Neural progenitor cell (in vitro differentiated cells): ENCODE measurements at regions not wholly inside any gene's neighbourhood (a gene's known extent, or its start where the extent isn't known, plus 50 kb on each side); places are given as distances from the start of the nearest gene placed in this dataset.
"Not testable (repeated sequence)": the region's sequence is repeated elsewhere in the genome, so short reads cannot be mapped to it uniquely, and the experiment has no call there.

Experiments used
- DNase-seq: peaks from one replicate; pipeline ENCODE4 v3.0.0-alpha.2; 2016; ENCODE audit warnings: low spot score
- H2AFZ ChIP-seq: fragments of 200-600 bp; sonication (generic); replicated peaks from 2 replicates; pipeline ENCODE4 v1.6.1; 2016; ENCODE audit warnings: antibody characterized with exemption
- H3F3A ChIP-seq: fragments of 200-600 bp; sonication (generic); 2 replicates; pipeline ENCODE4 v1.6.1; 2016; ENCODE audit warnings: antibody characterized with exemption, low read depth
- H3K27ac ChIP-seq: fragments of 200-600 bp; sonication (generic); 2 replicates; pipeline ENCODE4 v1.5.1; 2016; ENCODE audit warnings: mild to moderate bottlenecking
- H3K27me3 ChIP-seq: fragments of 200-600 bp; sonication (generic); 2 replicates; pipeline ENCODE4 v1.6.1; 2016; ENCODE audit warnings: mild to moderate bottlenecking, moderate library complexity
- H3K36me3 ChIP-seq: fragments of 200-600 bp; sonication (generic); 2 replicates; pipeline ENCODE4 v1.5.1; 2016
- H3K4me1 ChIP-seq: fragments of 200-600 bp; sonication (generic); 2 replicates; pipeline ENCODE4 v1.6.1; 2016; ENCODE audit warnings: mixed run types
- H3K4me2 ChIP-seq: fragments of 200-600 bp; sonication (generic); 2 replicates; pipeline ENCODE4 v1.6.1; 2016
- H3K4me3 ChIP-seq: fragments of 200-600 bp; sonication (generic); 2 replicates; pipeline ENCODE4 v1.5.1; 2016
- H3K79me2 ChIP-seq: fragments of 200-600 bp; sonication (generic); 2 replicates; pipeline ENCODE4 v1.6.1; 2016; ENCODE audit warnings: low read depth
- H3K9ac ChIP-seq: fragments of 200-600 bp; sonication (generic); 2 replicates; pipeline ENCODE4 v1.6.1; 2016
- H3K9me3 ChIP-seq: fragments of 200-600 bp; sonication (generic); 2 replicates; pipeline ENCODE4 v1.5.1; 2016; ENCODE audit warnings: low read depth
- H4K20me1 ChIP-seq: fragments of 200-600 bp; sonication (generic); 2 replicates; pipeline ENCODE4 v1.6.1; 2016; ENCODE audit warnings: low read depth
- H3K27ac Mint-ChIP-seq: 3 replicates; pipeline ENCODE4 v1.8.0; 2021; ENCODE audit warnings: mixed read lengths
- H3K27me3 Mint-ChIP-seq: 2 replicates; pipeline ENCODE4 v1.8.0; 2022; ENCODE audit warnings: low read depth, mild to moderate bottlenecking, inconsistent platforms, moderate library complexity, mixed read lengths; ENCODE audit not compliant: insufficient read depth
- H3K36me3 Mint-ChIP-seq: 3 replicates; pipeline ENCODE4 v1.8.0; 2021; ENCODE audit warnings: mixed read lengths
- H3K4me1 Mint-ChIP-seq: 3 replicates; pipeline ENCODE4 v1.8.0; 2021; ENCODE audit warnings: mixed read lengths
- H3K4me3 Mint-ChIP-seq: 3 replicates; pipeline ENCODE4 v1.8.0; 2021; ENCODE audit warnings: mild to moderate bottlenecking, moderate library complexity, mixed read lengths
- H3K9me3 Mint-ChIP-seq: 3 replicates; pipeline ENCODE4 v1.8.0; 2020; ENCODE audit warnings: mixed read lengths
- CTCF ChIP-seq: fragments of 200-600 bp; sonication (generic); IDR thresholded peaks from 2 replicates; pipeline ENCODE4 v1.5.1; 2017; ENCODE audit warnings: antibody characterized with exemption, mild to moderate bottlenecking
- EZH2 ChIP-seq: fragments of 200-600 bp; sonication (generic); IDR thresholded peaks from 2 replicates; pipeline ENCODE4 v1.6.1; 2017; ENCODE audit warnings: antibody characterized with exemption, mild to moderate bottlenecking, moderate library complexity
- EZH2phosphoT487 ChIP-seq: fragments of 200-600 bp; sonication (generic); IDR thresholded peaks from 2 replicates; pipeline ENCODE4 v1.6.1; 2017; ENCODE audit warnings: antibody characterized with exemption

- Histone ChIP-seq H3K36me3 (no peaks in the 10 kb centered on the region), H3K27ac (no peak overlapping the region), H3K4me3 (no peak overlapping the region), H3K9ac (no peak overlapping the region), H3K9me3 (peaks cover 91% of the 10 kb centered on the region), H3F3A (no peaks in the 10 kb centered on the region), H2AFZ (no peak overlapping the region), H3K4me1 (no peaks in the 10 kb centered on the region), H3K27me3 (no peaks in the 10 kb centered on the region), H3K79me2 (no peaks in the 10 kb centered on the region), H4K20me1 (no peaks in the 10 kb centered on the region), H3K4me2 (no peak overlapping the region)
- no peaks in the 10 kb centered on the region for H3K4me1 Mint-ChIP-seq
- peaks cover 2% of the 10 kb centered on the region for H3K9me3 Mint-ChIP-seq
- no peak for TF ChIP-seq EZH2phosphoT487
- no peak for TF ChIP-seq EZH2
- TF ChIP-seq CTCF, result no peak
- H3K4me3 Mint-ChIP-seq, result no peak overlapping the region
- no peaks in the 10 kb centered on the region for H3K36me3 Mint-ChIP-seq
- H3K27ac Mint-ChIP-seq, result no peak overlapping the region
- DNase-seq, result no peak
- no peaks in the 10 kb centered on the region for H3K27me3 Mint-ChIP-seq
Observed at GRCh38 chr15:20280933-20281463, 260.6 kb downstream of the GOLGA6L6 start.

GRCh38 chr15:20280141-20280932 is 261.3 kb downstream of the GOLGA6L6 start:
- not testable (repeated sequence) for H3K27ac ChIP-seq, H2AFZ ChIP-seq, H3K9me3 Mint-ChIP-seq, H3F3A ChIP-seq, H4K20me1 ChIP-seq, H3K4me3 ChIP-seq, H3K4me1 ChIP-seq, H3K27me3 Mint-ChIP-seq, H3K4me1 Mint-ChIP-seq, H3K27ac Mint-ChIP-seq, H3K36me3 Mint-ChIP-seq, H3K27me3 ChIP-seq, H3K36me3 ChIP-seq, H3K79me2 ChIP-seq, DNase-seq, H3K4me3 Mint-ChIP-seq, H3K4me2 ChIP-seq, H3K9ac ChIP-seq
- peaks cover 91% of the 10 kb centered on the region for H3K9me3 ChIP-seq

GRCh38 chr15:20279056-20279455 is 262.5 kb downstream of the GOLGA6L6 start:
- H3K36me3 Mint-ChIP-seq, result not testable (repeated sequence)

GRCh38 chr15:20278376-20278775 is 263.2 kb downstream of the GOLGA6L6 start:
- not testable (repeated sequence) for H3K27ac ChIP-seq, H3F3A ChIP-seq, H3K4me3 ChIP-seq, H3K79me2 ChIP-seq, H2AFZ ChIP-seq, H3K4me1 ChIP-seq, H4K20me1 ChIP-seq, H3K4me1 Mint-ChIP-seq, H3K36me3 Mint-ChIP-seq, H3K9me3 Mint-ChIP-seq, H3K9ac ChIP-seq, H3K27ac Mint-ChIP-seq, H3K4me3 Mint-ChIP-seq, H3K27me3 Mint-ChIP-seq, H3K27me3 ChIP-seq, H3K4me2 ChIP-seq, H3K36me3 ChIP-seq, DNase-seq
- H3K9me3 ChIP-seq, result peaks cover 86% of the 10 kb centered on the region

More at GRCh38 chr15:20279056-20279455, 262.5 kb downstream of the GOLGA6L6 start:
- H3K27me3 ChIP-seq, H3K27ac Mint-ChIP-seq, H3K4me3 Mint-ChIP-seq, H2AFZ ChIP-seq, H3K36me3 ChIP-seq, H3K4me1 ChIP-seq, H3K9me3 Mint-ChIP-seq, DNase-seq, H3K4me1 Mint-ChIP-seq, H3K9ac ChIP-seq, H3K79me2 ChIP-seq, H3K27ac ChIP-seq, H3K27me3 Mint-ChIP-seq, H3K4me3 ChIP-seq, H3K4me2 ChIP-seq, H3F3A ChIP-seq, H4K20me1 ChIP-seq: not testable (repeated sequence)
- peaks cover 86% of the 10 kb centered on the region for H3K9me3 ChIP-seq

GRCh38 chr15:20277451-20277850 is 264.1 kb downstream of the GOLGA6L6 start:
- H3K4me3 ChIP-seq, H3K27ac ChIP-seq, H3K27me3 Mint-ChIP-seq, H3K27ac Mint-ChIP-seq, H3K36me3 Mint-ChIP-seq, H4K20me1 ChIP-seq, DNase-seq, H3K4me1 Mint-ChIP-seq, H3K36me3 ChIP-seq, H2AFZ ChIP-seq, H3K9me3 Mint-ChIP-seq, H3K9ac ChIP-seq, H3K27me3 ChIP-seq, H3K4me2 ChIP-seq, H3F3A ChIP-seq, H3K79me2 ChIP-seq, H3K4me1 ChIP-seq, H3K4me3 Mint-ChIP-seq: not testable (repeated sequence)
- H3K9me3 ChIP-seq, result peaks cover 86% of the 10 kb centered on the region

- H3K9me3 Mint-ChIP-seq, H3K27ac ChIP-seq, H3K79me2 ChIP-seq, H3K4me1 Mint-ChIP-seq, H3K9ac ChIP-seq, H3F3A ChIP-seq, H3K36me3 ChIP-seq, H3K4me1 ChIP-seq, H3K4me3 Mint-ChIP-seq, H4K20me1 ChIP-seq, H3K36me3 Mint-ChIP-seq, H3K27me3 Mint-ChIP-seq, H3K4me2 ChIP-seq, H3K4me3 ChIP-seq, H3K27ac Mint-ChIP-seq, H3K27me3 ChIP-seq, DNase-seq, H2AFZ ChIP-seq: not testable (repeated sequence)
- peaks cover 88% of the 10 kb centered on the region for H3K9me3 ChIP-seq
Observed at GRCh38 chr15:20276312-20277114, 265.1 kb downstream of the GOLGA6L6 start.
